Body of pancreas (tissue), 4 donors: ENCODE measurements at regions not wholly inside any gene's neighbourhood (a gene's known extent, or its start where the extent isn't known, plus 50 kb on each side); places are given as distances from the start of the nearest gene placed in this dataset.

ENCODE experiments used
- CTCF ChIP-seq, 7 experiments: fragments of 450-650 bp in 4 of 7; fragments of 200-600 bp in 3 of 7; sonication (generic) in 3 of 7; IDR thresholded peaks; one replicate each; pipeline ENCODE4 v1.5.1; 2016 to 2019; ENCODE audit warnings: antibody characterized with exemption in 7 of 7
- POLR2A ChIP-seq, 3 donors: fragments of 450-650 bp; IDR thresholded peaks; one replicate each; pipeline ENCODE4 v1.6.1; 2016; ENCODE audit warnings: antibody characterized with exemption in 3 of 3, mild to moderate bottlenecking in 2 of 3

GRCh38 chr14:53591816-53592215 lies 364.8 kb downstream of the BMP4 start:
- no peak for TF ChIP-seq POLR2A (IDR thresholded peaks at IDR 0.05)
- no peak for TF ChIP-seq CTCF (IDR thresholded peaks at IDR 0.05)
